Left ventricle myocardium inferior (tissue), 1 donor: ENCODE measurements at regions not wholly inside any gene's neighbourhood (a gene's known extent, or its start where the extent isn't known, plus 50 kb on each side); places are given as distances from the start of the nearest gene placed in this dataset.

Source experiments
- DNase-seq: peaks from one replicate; pipeline ENCODE4 v3.0.0-alpha.2; 2020
- H3K27ac ChIP-seq: fragments of 200-600 bp; replicated peaks from 2 replicates; pipeline ENCODE4 v1.8.0; 2021
- H3K27me3 ChIP-seq: fragments of 200-600 bp; 2 replicates; pipeline ENCODE4 v1.8.0; 2021; ENCODE audit warnings: low read depth
- H3K36me3 ChIP-seq: fragments of 200-600 bp; 2 replicates; pipeline ENCODE4 v1.8.0; 2021
- H3K4me1 ChIP-seq: fragments of 200-600 bp; 2 replicates; pipeline ENCODE4 v1.8.0; 2021
- H3K4me3 ChIP-seq: fragments of 200-600 bp; 2 replicates; pipeline ENCODE4 v1.8.0; 2021; ENCODE audit warnings: mild to moderate bottlenecking, moderate library complexity
- H3K9me3 ChIP-seq: fragments of 200-600 bp; replicated peaks from 2 replicates; pipeline ENCODE4 v1.8.0; 2021
- intact Hi-C: fragments of 100-400 bp; cut with micrococcal nuclease; formaldehyde crosslinking; loops from one replicate; pipeline ENCODE4 v1.11.0; 2022
- TF ChIP-seq, protein P1 (sequence below): fragments of 200-600 bp; IDR thresholded peaks from 2 replicates; pipeline ENCODE4 v1.8.0; 2021; ENCODE audit warnings: antibody characterized with exemption, mild to moderate bottlenecking, borderline replicate concordance
- donor health status: DM: no; HTN: yes; CAD: no; lungs with severe emphysema.

DNA sequence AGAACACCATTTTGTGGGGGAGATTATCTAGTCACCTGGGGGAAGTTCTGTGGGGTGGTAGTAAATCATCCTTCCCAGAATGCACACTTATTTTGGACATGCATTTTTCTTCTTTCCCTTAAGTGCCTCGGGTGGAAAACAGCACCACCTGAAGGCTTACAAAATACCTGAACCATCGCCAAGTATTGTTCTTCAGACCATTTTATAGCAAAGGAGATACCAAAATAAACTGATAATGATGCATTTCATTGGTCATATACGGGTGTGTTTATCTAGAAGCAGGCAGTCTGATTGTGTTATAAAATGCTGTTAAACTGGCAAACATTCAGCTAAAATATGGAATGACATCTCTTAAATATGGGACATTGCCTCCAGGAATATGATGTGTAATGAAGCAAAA is 1034.7 kb downstream of the SLITRK1 start:
- TF ChIP-seq, protein P1, sequence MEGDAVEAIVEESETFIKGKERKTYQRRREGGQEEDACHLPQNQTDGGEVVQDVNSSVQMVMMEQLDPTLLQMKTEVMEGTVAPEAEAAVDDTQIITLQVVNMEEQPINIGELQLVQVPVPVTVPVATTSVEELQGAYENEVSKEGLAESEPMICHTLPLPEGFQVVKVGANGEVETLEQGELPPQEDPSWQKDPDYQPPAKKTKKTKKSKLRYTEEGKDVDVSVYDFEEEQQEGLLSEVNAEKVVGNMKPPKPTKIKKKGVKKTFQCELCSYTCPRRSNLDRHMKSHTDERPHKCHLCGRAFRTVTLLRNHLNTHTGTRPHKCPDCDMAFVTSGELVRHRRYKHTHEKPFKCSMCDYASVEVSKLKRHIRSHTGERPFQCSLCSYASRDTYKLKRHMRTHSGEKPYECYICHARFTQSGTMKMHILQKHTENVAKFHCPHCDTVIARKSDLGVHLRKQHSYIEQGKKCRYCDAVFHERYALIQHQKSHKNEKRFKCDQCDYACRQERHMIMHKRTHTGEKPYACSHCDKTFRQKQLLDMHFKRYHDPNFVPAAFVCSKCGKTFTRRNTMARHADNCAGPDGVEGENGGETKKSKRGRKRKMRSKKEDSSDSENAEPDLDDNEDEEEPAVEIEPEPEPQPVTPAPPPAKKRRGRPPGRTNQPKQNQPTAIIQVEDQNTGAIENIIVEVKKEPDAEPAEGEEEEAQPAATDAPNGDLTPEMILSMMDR = no peak
- no peaks in the 10 kb centered on the region for H3K27me3 ChIP-seq
- H3K27ac ChIP-seq = no peak overlapping the region
- DNase-seq = no peak
- no peak overlapping the region for H3K4me3 ChIP-seq
- intact Hi-C loops = no loop called here
- H3K36me3 ChIP-seq = no peaks in the 10 kb centered on the region
- H3K9me3 ChIP-seq = peaks cover 8% of the 10 kb centered on the region
- H3K4me1 ChIP-seq = no peaks in the 10 kb centered on the region

DNA sequence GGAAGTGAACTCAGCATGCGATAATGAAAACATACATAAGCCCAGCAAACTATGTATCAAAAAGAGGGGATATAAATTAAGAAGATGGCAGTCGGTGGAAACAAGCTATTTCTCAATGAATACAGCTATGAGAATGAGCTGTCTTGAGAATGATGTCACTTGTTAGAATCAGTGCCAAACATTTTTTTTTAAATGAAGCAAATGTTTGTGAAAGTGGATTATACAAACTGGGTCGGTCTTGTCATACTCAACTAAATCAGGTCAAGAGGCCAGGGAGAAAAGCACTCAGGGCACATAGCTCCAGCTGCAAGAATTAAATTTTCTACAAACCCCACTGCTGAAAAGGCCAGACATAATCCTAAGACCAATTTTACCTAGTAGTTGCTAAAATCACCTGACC is 1048.4 kb downstream of the SLITRK1 start:
- Histone ChIP-seq H3K36me3 (no peaks in the 10 kb centered on the region), H3K4me1 (no peaks in the 10 kb centered on the region), H3K4me3 (no peak overlapping the region), H3K9me3 (peaks cover 10% of the 10 kb centered on the region), H3K27ac (no peak overlapping the region), H3K27me3 (no peaks in the 10 kb centered on the region)
- DNase-seq = no peak
- intact Hi-C loops = no loop called here
- TF ChIP-seq, protein P1 = no peak

DNA sequence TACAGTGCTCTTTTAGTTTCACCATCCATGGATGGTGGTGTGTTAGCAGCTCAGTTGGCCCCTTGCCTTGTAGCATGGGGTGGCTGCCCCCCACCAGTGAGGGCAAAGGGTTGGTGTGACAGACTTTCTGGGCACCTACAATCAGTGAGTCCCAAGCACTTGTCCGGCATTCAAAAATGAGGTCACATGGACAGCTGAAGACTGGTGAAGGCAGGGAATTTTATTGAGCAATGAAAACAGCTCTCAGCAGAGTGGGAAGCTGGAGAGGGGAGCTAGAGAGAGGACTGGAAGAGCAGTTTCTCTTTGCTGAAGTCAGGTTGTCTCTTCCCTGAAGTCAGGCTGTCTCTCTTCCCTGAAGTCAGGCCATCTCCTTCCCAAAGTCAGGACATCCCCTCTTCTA is 1053.2 kb downstream of the SLITRK1 start:
- intact Hi-C loops = no loop called here

DNA sequence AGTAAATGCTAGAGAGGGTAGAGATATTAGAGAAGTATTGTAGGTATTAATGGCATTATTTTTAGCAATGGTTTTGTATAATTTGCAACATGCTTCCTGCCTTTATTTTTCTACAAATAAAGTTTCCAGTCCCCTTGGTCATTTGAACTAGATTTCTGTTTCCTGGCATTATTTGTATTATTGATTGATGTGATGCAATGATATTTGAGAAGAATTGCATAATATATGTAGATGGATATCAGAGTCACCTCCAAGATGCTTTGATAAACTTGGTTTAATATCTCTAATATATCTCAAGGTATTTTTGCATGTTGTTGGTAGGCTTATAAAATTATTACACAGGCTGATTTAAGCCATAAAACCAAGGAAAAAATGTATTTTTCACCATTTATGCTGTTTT is 1054.5 kb downstream of the SLITRK1 start:
- H3K36me3 ChIP-seq = no peaks in the 10 kb centered on the region
- H3K9me3 ChIP-seq = peaks cover 4% of the 10 kb centered on the region
- no peak overlapping the region for H3K4me3 ChIP-seq
- DNase-seq = no peak
- H3K27ac ChIP-seq = no peak overlapping the region
- intact Hi-C loops = no loop called here
- no peaks in the 10 kb centered on the region for H3K27me3 ChIP-seq
- H3K4me1 ChIP-seq = no peaks in the 10 kb centered on the region
- TF ChIP-seq, protein P1 = no peak

More for the DNA sequence above, 1053.2 kb downstream of the SLITRK1 start:
- Histone ChIP-seq H3K4me1 (no peaks in the 10 kb centered on the region), H3K27ac (no peak overlapping the region), H3K36me3 (no peaks in the 10 kb centered on the region), H3K27me3 (no peaks in the 10 kb centered on the region), H3K4me3 (no peak overlapping the region), H3K9me3 (no peaks in the 10 kb centered on the region)
- TF ChIP-seq, protein P1 = no peak
- no peak for DNase-seq

DNA sequence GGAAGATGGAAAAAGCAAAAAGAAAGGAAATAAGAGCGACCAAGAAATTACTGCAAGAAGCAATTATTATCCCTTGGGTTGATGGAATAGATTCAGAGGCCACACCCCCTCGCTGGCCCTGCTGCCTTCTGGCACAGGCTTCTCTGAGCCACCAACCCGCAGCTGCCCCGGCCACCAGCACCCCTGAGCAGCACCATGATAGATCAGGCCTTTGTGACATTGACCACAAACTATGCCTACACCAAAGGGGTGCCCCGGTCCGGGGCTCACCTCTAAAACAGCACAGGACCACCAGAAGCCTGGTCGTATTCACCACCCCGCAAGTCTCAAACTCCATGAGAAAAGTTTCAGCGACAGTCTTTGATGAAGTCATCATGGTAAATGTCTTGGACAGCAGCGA is 1059.3 kb downstream of the SLITRK1 start:
- Histone ChIP-seq H3K36me3 (no peaks in the 10 kb centered on the region), H3K27me3 (no peaks in the 10 kb centered on the region), H3K4me3 (no peak overlapping the region), H3K4me1 (no peaks in the 10 kb centered on the region), H3K9me3 (peaks cover 4% of the 10 kb centered on the region), H3K27ac (no peak overlapping the region)
- intact Hi-C loops = no loop called here
- TF ChIP-seq, protein P1 = no peak
- no peak for DNase-seq

DNA sequence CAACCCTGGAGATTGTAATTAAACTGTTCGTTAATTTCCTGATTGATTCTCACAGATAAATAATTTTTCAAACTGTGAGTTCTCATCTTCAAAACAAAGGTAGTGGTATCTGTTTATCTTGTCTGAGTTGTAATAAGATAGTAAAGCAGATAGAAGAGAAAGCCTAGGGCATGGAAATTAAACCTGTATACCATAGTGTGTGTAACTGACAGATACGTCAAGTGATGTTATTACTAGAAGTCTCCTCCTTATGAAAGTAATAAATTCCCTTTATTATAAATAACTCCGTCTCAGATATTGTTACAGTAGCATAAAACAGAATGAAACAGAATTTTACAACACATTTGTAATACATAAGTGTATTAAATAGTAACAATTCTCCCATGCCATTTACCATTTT is 1065.1 kb downstream of the SLITRK1 start:
- H3K27ac ChIP-seq = no peak overlapping the region
- no peaks in the 10 kb centered on the region for H3K27me3 ChIP-seq
- intact Hi-C loops = no loop called here
- no peak for DNase-seq
- TF ChIP-seq, protein P1 = no peak
- H3K4me3 ChIP-seq = no peak overlapping the region
- no peaks in the 10 kb centered on the region for H3K4me1 ChIP-seq
- H3K36me3 ChIP-seq = no peaks in the 10 kb centered on the region
- peaks cover 16% of the 10 kb centered on the region for H3K9me3 ChIP-seq
